SJCRH30 (cell line): ENCODE measurements at regions not wholly inside any gene's neighbourhood (a gene's known extent, or its start where the extent isn't known, plus 50 kb on each side); places are given as distances from the start of the nearest gene placed in this dataset.

Experiments used
- DNase-seq, 2 experiments: peaks; one replicate each; pipeline ENCODE4 v3.0.0-alpha.2; 2015 to 2020
- H3K27ac ChIP-seq: fragments of 250-450 bp; sonication (Bioruptor Pico); 2 replicates; pipeline ENCODE4 v1.5.1; 2020; ENCODE audit warnings: mild to moderate bottlenecking, moderate library complexity
- H3K27me3 ChIP-seq: fragments of 250-450 bp; sonication (Bioruptor Pico); 2 replicates; pipeline ENCODE4 v1.5.1; 2020; ENCODE audit warnings: mild to moderate bottlenecking, moderate library complexity
- H3K36me3 ChIP-seq: fragments of 250-450 bp; sonication (Bioruptor Pico); 2 replicates; pipeline ENCODE4 v1.5.1; 2020; ENCODE audit warnings: mild to moderate bottlenecking, moderate library complexity
- H3K4me1 ChIP-seq: fragments of 250-450 bp; sonication (Bioruptor Pico); 2 replicates; pipeline ENCODE4 v1.5.1; 2020; ENCODE audit warnings: mild to moderate bottlenecking, moderate library complexity
- H3K4me3 ChIP-seq: fragments of 250-450 bp; sonication (Bioruptor Pico); 2 replicates; pipeline ENCODE4 v1.5.1; 2020; ENCODE audit warnings: mild to moderate bottlenecking, moderate library complexity
- H3K9me3 ChIP-seq: fragments of 250-450 bp; sonication (Bioruptor Pico); replicated peaks from 2 replicates; pipeline ENCODE4 v1.5.1; 2020; ENCODE audit warnings: mild to moderate bottlenecking, moderate library complexity

- Histone ChIP-seq H3K27ac (no peak overlapping the region), H3K36me3 (no peaks in the 10 kb centered on the region), H3K27me3 (peaks cover 21% of the 10 kb centered on the region), H3K9me3 (no peaks in the 10 kb centered on the region), H3K4me3 (no peak overlapping the region), H3K4me1 (no peaks in the 10 kb centered on the region)
- DNase-seq: no peak
Observed at GRCh38 chr22:48781868-48782267, 1045.8 kb downstream of the BRD1 start.

DNA sequence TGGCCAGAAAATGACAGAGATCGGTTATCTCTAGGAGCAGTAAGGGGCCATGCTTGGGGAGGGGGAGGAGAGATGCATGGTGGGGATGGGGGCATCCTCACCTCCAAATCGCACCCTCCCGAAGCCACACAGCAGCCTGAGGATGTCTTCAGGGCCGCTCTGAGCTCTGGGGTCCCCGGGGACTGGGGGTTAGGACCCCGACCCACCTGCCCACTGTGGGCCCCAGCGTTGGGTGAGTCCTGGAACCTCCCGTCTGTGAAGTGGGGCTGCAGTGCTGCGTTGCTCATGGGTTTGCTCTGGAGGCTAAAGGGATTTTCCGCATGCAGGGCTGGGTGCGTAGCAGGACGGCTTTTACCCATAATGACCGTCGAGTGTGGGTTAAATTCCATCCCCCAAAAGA is 1046.3 kb downstream of the BRD1 start:
- DNase-seq: no peak
- H3K27ac ChIP-seq: no peak overlapping the region
- no peaks in the 10 kb centered on the region for H3K4me1 ChIP-seq
- H3K9me3 ChIP-seq: no peaks in the 10 kb centered on the region
- no peaks in the 10 kb centered on the region for H3K36me3 ChIP-seq
- H3K27me3 ChIP-seq: peaks cover 21% of the 10 kb centered on the region
- H3K4me3 ChIP-seq: no peak overlapping the region

- H3K4me1 ChIP-seq: no peaks in the 10 kb centered on the region
- H3K4me3 ChIP-seq: no peak overlapping the region
- DNase-seq: no peak
- H3K27me3 ChIP-seq: peaks cover 21% of the 10 kb centered on the region
- H3K9me3 ChIP-seq: no peaks in the 10 kb centered on the region
- H3K27ac ChIP-seq: no peak overlapping the region
- no peaks in the 10 kb centered on the region; the same call in 1 of the 2 replicates for H3K36me3 ChIP-seq
Observed at GRCh38 chr22:48780597-48781277, 1046.9 kb downstream of the BRD1 start.

DNA sequence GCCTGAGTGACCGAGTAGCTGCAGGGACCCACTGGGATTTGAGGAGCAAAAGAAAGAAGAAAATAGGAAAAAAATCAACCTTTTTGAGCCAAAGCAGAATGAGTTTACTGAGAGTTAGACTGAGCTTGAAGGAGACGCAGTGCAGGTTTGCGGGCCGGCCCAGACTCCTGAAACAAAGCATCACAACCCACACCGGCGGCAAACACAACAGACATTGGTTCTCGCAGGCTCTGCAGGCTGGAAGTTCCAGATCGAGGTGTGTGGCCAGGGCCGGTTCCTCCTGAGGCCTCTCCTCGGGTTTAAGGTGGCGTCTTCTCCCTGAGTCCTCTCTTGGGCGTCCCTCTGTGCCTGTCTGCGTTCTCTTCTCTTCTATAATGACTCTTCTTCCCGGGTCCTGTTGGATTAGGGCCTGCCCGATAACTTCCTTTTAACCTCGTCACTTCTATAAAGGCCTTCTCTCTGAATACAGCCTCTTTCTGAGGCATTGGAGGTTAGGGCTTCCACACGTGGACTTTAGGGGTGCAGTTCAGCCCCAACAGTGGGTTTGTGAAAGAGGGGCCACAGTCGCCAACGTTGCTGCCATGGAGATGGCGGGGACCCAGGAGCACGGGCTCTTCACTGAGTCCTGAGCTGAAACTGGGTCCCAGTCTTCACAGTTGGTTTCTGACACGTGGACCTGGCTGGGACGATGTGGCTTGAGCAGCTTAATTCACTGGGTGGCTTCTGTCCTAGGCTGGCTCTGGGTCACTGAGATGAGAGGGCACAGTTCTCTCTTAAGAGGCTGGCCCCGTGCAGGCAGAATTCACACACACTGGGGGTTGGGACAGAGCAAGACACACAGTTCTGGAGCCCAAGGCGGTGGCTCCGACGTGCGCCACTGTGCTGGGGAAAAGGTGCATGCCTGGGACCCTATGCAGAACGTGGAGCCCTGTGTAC is 1047.7 kb downstream of the BRD1 start:
- H3K9me3 ChIP-seq: no peaks in the 10 kb centered on the region
- no peak overlapping the region for H3K4me3 ChIP-seq
- no peak for DNase-seq
- no peaks in the 10 kb centered on the region; the same call in 1 of the 2 replicates for H3K36me3 ChIP-seq
- H3K4me1 ChIP-seq: no peaks in the 10 kb centered on the region
- peaks cover 24% of the 10 kb centered on the region for H3K27me3 ChIP-seq
- no peak overlapping the region for H3K27ac ChIP-seq

DNA sequence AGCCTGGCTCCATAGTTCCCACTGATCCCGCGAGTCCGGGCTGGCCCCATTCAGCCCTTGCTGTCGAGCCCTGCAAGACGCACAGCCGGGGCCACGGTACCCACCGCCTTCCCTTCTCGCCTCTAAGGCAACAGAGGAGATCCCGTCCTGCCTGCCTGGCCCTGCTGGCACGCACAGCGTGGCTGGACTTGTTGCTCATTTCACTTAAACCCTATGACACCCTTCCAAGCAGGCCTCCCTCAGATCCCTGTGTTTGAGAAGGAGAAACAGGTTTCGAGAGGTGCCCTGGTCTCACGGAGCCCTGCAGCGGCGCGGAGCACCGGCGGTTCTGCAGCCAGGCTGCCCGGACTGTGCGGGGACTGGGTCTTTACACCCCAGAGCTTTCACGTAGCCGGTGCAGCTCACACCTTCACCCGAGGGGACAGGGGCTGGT is 1048.4 kb downstream of the BRD1 start:
- H3K36me3 ChIP-seq: no peaks in the 10 kb centered on the region; the same call in 1 of the 2 replicates
- H3K4me3 ChIP-seq: no peak overlapping the region
- DNase-seq: no peak
- H3K27ac ChIP-seq: no peak overlapping the region
- peaks cover 17% of the 10 kb centered on the region for H3K27me3 ChIP-seq
- H3K9me3 ChIP-seq: no peaks in the 10 kb centered on the region
- H3K4me1 ChIP-seq: no peaks in the 10 kb centered on the region

DNA sequence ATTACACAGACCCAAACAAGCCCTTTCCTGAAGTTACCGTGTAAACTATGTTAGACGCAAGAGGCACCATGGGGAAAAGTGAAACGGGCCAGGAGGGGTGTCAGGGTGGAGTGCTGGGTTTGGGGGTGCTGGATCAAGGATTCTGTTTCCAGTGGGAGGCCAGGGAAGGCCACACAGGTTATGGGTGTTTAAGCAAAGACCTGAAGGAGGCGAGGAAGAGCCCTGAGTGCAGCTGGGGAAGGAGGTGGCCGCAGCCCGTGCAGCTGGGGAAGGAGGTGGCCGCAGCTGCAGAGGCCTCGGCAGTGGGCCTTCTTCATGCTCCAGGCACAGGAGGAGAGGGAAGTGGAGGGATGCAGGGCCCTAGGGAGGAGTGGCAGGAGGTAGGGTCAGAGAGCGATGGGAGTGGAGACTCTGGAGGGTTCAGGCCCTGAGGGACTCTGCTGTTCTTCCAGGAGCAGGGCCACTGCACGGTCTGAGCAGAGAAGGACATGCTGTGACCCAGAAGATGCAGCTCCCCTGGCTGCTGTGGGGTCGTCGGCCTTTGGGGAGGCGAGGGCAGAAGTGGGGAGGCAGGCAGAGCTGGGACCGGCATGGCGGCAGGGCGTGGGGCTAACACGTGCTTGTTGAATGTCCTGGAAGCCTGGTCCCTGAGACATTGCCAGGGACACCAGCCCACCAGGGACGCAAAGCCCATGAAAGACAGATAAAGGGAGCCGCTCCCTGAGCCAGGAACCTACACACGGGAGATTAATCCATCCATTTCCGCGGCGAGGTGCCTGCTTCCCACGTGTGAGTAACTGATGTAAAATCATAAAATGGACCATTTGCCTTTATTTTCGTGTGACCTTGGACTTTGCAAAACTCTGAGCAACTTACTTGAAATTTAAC is 1049.1 kb downstream of the BRD1 start:
- H3K27me3 ChIP-seq: peaks cover 15% of the 10 kb centered on the region
- no peaks in the 10 kb centered on the region for H3K4me1 ChIP-seq
- H3K9me3 ChIP-seq: no peaks in the 10 kb centered on the region
- no peak overlapping the region for H3K27ac ChIP-seq
- no peaks in the 10 kb centered on the region; the same call in 1 of the 2 replicates for H3K36me3 ChIP-seq
- no peak overlapping the region for H3K4me3 ChIP-seq
- DNase-seq: no peak

DNA sequence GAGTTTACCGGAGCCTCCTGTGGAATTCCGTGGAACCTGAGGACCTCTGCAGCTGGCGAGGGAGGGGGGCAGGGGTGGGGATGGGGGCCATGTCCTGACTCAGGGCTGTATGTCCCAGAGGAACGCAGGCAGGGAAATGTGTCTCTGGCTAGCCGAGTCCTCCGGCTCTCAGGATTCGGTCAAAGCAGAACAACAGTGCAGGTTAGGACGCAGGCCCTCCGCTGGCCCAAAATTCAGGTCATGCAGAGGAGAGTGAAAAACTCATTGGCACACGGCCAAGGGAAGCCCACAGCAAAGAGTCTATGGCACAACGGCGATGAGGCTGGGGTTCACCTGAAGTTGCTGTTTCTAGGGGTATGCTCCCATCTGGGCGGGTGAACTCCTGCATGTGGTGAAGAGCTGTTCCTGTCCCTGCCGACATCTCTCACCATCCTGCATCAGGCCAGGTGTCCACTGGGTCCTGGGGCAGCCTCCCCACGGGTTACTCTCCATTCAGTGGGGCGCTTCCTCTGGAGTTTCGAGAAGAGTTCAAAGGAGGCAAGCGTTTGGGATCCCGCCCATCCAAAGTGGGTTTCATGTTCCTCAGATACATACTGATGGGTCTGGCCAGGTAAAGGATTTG is 1055.3 kb downstream of the BRD1 start:
- no peak overlapping the region for H3K27ac ChIP-seq
- H3K27me3 ChIP-seq: peaks cover 3% of the 10 kb centered on the region; the same call in 1 of the 2 replicates
- no peaks in the 10 kb centered on the region; the same call in 1 of the 2 replicates for H3K36me3 ChIP-seq
- DNase-seq: no peak
- no peaks in the 10 kb centered on the region for H3K4me1 ChIP-seq
- H3K9me3 ChIP-seq: no peaks in the 10 kb centered on the region
- no peak overlapping the region for H3K4me3 ChIP-seq

DNA sequence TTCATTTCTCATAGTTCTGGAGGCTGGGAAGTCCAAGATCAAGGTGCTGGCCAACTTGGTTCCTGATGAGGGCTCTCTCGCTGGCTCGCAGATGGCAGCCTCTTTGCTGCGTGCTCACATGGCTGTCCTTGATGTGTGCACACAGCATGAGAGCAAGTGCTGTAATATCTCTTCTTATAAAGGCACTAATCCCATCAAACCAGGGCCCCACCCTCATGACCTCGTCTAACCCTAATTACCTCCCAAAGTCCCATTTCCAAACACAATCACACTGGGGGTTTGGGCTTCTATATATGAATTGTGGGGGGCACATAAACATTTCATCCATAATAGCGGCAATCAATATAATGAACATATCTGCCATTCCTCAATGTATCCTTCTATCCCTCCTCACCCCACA is 1062.1 kb downstream of the BRD1 start:
- H3K9me3 ChIP-seq: no peaks in the 10 kb centered on the region
- H3K4me3 ChIP-seq: no peak overlapping the region
- H3K36me3 ChIP-seq: no peaks in the 10 kb centered on the region
- H3K27ac ChIP-seq: no peak overlapping the region
- H3K27me3 ChIP-seq: no peaks in the 10 kb centered on the region
- no peak for DNase-seq
- no peaks in the 10 kb centered on the region for H3K4me1 ChIP-seq

DNA sequence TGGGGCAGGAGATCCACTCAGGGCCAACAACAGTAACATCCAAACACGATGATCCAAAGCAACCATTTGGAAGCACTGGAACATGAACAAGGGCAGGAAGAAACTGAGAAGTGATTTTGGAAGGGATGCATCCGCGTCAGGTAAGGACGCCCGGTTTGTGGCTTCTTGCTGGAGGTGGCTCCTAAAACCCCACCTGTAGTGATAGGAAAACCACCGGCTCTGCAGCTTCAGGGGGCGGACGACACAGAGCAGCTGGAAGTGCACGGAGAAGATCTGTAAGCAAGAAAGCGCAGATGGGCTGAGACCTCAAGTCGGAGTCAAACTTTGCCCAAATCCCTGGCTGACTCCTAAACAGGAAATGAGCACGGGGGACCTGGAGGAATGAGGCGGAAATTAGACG is 1066.1 kb downstream of the BRD1 start:
- DNase-seq: no peak
- Histone ChIP-seq H3K9me3 (no peaks in the 10 kb centered on the region), H3K36me3 (no peaks in the 10 kb centered on the region)

GRCh38 chr22:48760481-48761390 is 1066.9 kb downstream of the BRD1 start:
- peaks cover 4% of the 10 kb centered on the region; the same call in 1 of the 2 replicates for H3K27me3 ChIP-seq
- no peaks in the 10 kb centered on the region for H3K36me3 ChIP-seq
- no peak overlapping the region for H3K4me3 ChIP-seq
- H3K27ac ChIP-seq: no peak overlapping the region
- H3K9me3 ChIP-seq: no peaks in the 10 kb centered on the region
- DNase-seq: no peak
- no peaks in the 10 kb centered on the region for H3K4me1 ChIP-seq

More for the DNA sequence above, 1066.1 kb downstream of the BRD1 start:
- Histone ChIP-seq H3K4me3 (no peak overlapping the region), H3K27ac (no peak overlapping the region), H3K27me3 (no peaks in the 10 kb centered on the region; the same call in 1 of the 2 replicates), H3K4me1 (no peaks in the 10 kb centered on the region)

DNA sequence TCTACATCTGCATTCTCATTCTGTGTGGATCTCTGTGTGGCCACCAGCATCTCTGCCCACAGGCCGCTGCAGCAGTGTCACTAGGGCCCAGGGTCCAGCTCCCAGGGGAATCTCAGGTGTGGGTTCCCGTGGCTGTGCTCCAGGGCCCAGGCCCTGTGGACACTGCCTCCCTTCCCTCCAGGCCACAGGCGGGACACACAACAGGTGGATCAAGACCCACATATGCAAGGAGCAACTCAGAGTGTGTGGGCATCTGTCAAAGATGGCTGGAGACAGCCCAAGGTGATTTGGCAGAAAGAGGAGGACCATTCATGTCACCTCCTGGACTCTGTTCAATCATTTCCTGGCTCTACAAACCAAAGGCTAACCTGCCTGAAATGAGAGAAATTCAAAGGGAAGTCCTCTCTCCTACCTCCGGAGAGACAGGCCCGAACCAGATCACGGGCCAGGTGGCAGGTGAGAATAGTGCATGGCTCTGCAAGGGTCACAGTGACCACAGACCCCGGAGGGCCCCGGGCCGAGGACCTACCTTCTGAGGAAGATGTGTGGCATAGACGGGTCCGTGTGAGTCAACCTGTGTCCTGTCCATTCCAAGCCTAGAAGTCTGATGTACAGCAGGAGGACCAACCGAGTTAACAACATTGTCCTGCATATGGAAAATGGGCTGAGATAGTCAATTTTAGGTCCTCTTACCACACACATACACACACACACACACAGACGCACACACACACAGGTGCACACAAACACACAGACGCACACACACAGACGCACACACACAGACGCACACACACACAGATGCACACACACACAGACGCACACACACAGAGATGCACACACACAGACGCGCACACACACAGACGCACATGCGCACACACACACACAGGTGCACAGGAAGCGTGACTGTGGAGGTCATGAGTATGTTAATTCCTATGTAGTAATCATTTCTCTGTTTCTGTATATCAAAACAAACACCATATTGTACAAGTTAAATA is 1068.5 kb downstream of the BRD1 start:
- H3K36me3 ChIP-seq: no peaks in the 10 kb centered on the region
- DNase-seq: no peak
- H3K27me3 ChIP-seq: peaks cover 8% of the 10 kb centered on the region
- no peak overlapping the region for H3K4me3 ChIP-seq
- H3K4me1 ChIP-seq: no peaks in the 10 kb centered on the region
- H3K27ac ChIP-seq: no peak overlapping the region
- no peaks in the 10 kb centered on the region for H3K9me3 ChIP-seq

- Histone ChIP-seq H3K4me1 (no peaks in the 10 kb centered on the region), H3K9me3 (no peaks in the 10 kb centered on the region), H3K4me3 (no peak overlapping the region), H3K27ac (no peak overlapping the region), H3K36me3 (no peaks in the 10 kb centered on the region), H3K27me3 (peaks cover 8% of the 10 kb centered on the region)
- DNase-seq: no peak
Observed at GRCh38 chr22:48757985-48758561, 1069.6 kb downstream of the BRD1 start.
